Trophoblast cell (in vitro differentiated cells and primary cell): ENCODE measurements at regions not wholly inside any gene's neighbourhood (a gene's known extent, or its start where the extent isn't known, plus 50 kb on each side); places are given as distances from the start of the nearest gene placed in this dataset.

Experiments
- DNase-seq, 2 donors: peaks; one replicate each; pipeline ENCODE4 v3.0.0-alpha.2; 2016
- H2AFZ ChIP-seq: 2 replicates; pipeline ENCODE4 v1.6.1; 2013; ENCODE audit warnings: low read length, moderate library complexity, mild to moderate bottlenecking; ENCODE audit not compliant: insufficient read depth, poor library complexity
- H2AK5ac ChIP-seq: 2 replicates; pipeline ENCODE4 v1.6.1; 2013; ENCODE audit warnings: mild to moderate bottlenecking, low read length
- H2BK120ac ChIP-seq: 2 replicates; pipeline ENCODE4 v1.6.1; 2013; ENCODE audit warnings: low read length, mild to moderate bottlenecking, moderate library complexity; ENCODE audit not compliant: insufficient read depth, poor library complexity
- H2BK12ac ChIP-seq: 2 replicates; pipeline ENCODE4 v1.6.1; 2013; ENCODE audit warnings: mild to moderate bottlenecking, low read length, moderate library complexity
- H2BK5ac ChIP-seq: 2 replicates; pipeline ENCODE4 v1.6.1; 2013; ENCODE audit warnings: low read length, low read depth, moderate library complexity, mild to moderate bottlenecking; ENCODE audit not compliant: poor library complexity
- H3K14ac ChIP-seq: 2 replicates; pipeline ENCODE4 v1.6.1; 2013; ENCODE audit warnings: mild to moderate bottlenecking, low read length
- H3K18ac ChIP-seq: 2 replicates; pipeline ENCODE4 v1.6.1; 2013; ENCODE audit warnings: mild to moderate bottlenecking, low read length
- H3K23ac ChIP-seq: 2 replicates; pipeline ENCODE4 v1.6.1; 2013; ENCODE audit warnings: low read length
- H3K27ac ChIP-seq: 2 replicates; pipeline ENCODE4 v1.5.1; 2013; ENCODE audit warnings: low read depth, mild to moderate bottlenecking, inconsistent platforms, low read length, moderate library complexity
- H3K27me3 ChIP-seq: 2 replicates; pipeline ENCODE4 v1.6.1; 2013; ENCODE audit warnings: inconsistent platforms, mild to moderate bottlenecking, low read length, moderate library complexity; ENCODE audit not compliant: insufficient read depth
- H3K36me3 ChIP-seq, 2 experiments: 1 replicate in 1 of 2; 2 replicates in 1 of 2; pipeline ENCODE4 v1.6.1; 2013; ENCODE audit warnings: low read length in 2 of 2, mild to moderate bottlenecking in 2 of 2, moderate library complexity in 1 of 2; ENCODE audit not compliant: insufficient read depth in 2 of 2, control insufficient read depth in 1 of 2
- H3K4ac ChIP-seq: 2 replicates; pipeline ENCODE4 v1.6.1; 2013; ENCODE audit warnings: low read depth, mild to moderate bottlenecking, low read length, moderate library complexity
- H3K4me1 ChIP-seq, 2 experiments: 1 replicate in 1 of 2; 2 replicates in 1 of 2; pipeline ENCODE4 v1.6.1; 2013; ENCODE audit warnings: low read length in 2 of 2, mild to moderate bottlenecking in 2 of 2, moderate library complexity in 1 of 2; ENCODE audit not compliant: insufficient read depth in 2 of 2, control insufficient read depth in 1 of 2
- H3K4me2 ChIP-seq: 2 replicates; pipeline ENCODE4 v1.6.1; 2013; ENCODE audit warnings: inconsistent platforms, mild to moderate bottlenecking, low read length, moderate library complexity
- H3K4me3 ChIP-seq: 2 replicates; pipeline ENCODE4 v1.5.1; 2013; ENCODE audit warnings: mild to moderate bottlenecking, low read depth, low read length, inconsistent platforms
- H3K79me1 ChIP-seq: one replicate; pipeline ENCODE4 v1.6.1; 2013; ENCODE audit warnings: low read length
- H3K79me2 ChIP-seq: 2 replicates; pipeline ENCODE4 v1.6.1; 2013; ENCODE audit warnings: low read length, mild to moderate bottlenecking; ENCODE audit not compliant: control insufficient read depth, insufficient read depth, poor library complexity
- H3K9ac ChIP-seq: 2 replicates; pipeline ENCODE4 v1.6.1; 2013; ENCODE audit warnings: mild to moderate bottlenecking, low read length
- H3K9me3 ChIP-seq: 2 replicates; pipeline ENCODE4 v1.6.1; 2013; ENCODE audit warnings: low read depth, mild to moderate bottlenecking, control low read depth, inconsistent platforms, low read length; ENCODE audit not compliant: insufficient read depth
- H4K12ac ChIP-seq: 2 replicates; pipeline ENCODE4 v1.6.1; 2013; ENCODE audit warnings: low read depth, mild to moderate bottlenecking, low read length, moderate library complexity
- H4K8ac ChIP-seq: 2 replicates; pipeline ENCODE4 v1.6.1; 2013; ENCODE audit warnings: low read depth, mild to moderate bottlenecking, low read length, moderate library complexity
- H4K91ac ChIP-seq: one replicate; pipeline ENCODE4 v1.6.1; 2013; ENCODE audit warnings: low read depth, mild to moderate bottlenecking, low read length, moderate library complexity
- WGBS: extraction: QIAGEN DNeasy Blood & Tissue Kit; methylation state at CpG from one replicate; pipeline ENCODE4 v1.1.7; 2013; ENCODE audit warnings: missing lambda C conversion rate; ENCODE audit not compliant: insufficient read length, insufficient coverage; ENCODE audit errors: extremely low coverage; 5-methylcytosine and 5-hydroxymethylcytosine counted together

GRCh38 chr16:51629576-51629975, 478.5 kb upstream of the SALL1 start:
- Histone ChIP-seq H3K4me3 (no peak overlapping the region), H3K27me3 (no peaks in the 10 kb centered on the region), H2BK120ac (no peak overlapping the region), H3K27ac (no peak overlapping the region), H3K36me3 (no peaks in the 10 kb centered on the region), H2BK5ac (no peak overlapping the region), H3K14ac (no peak overlapping the region), H3K4me2 (no peak overlapping the region), H3K4ac (no peak overlapping the region), H3K18ac (no peak overlapping the region), H3K9ac (no peak overlapping the region), H4K8ac (no peak overlapping the region), H2AFZ (no peak overlapping the region), H4K91ac (no peak overlapping the region), H3K79me2 (no peaks in the 10 kb centered on the region), H3K79me1 (no peaks in the 10 kb centered on the region), H3K4me1 (no peaks in the 10 kb centered on the region), H2BK12ac (no peak overlapping the region), H2AK5ac (no peak overlapping the region), H3K9me3 (peaks cover 1% of the 10 kb centered on the region), H4K12ac (no peak overlapping the region), H3K23ac (no peak overlapping the region)
- no CpG with 5 or more reads among the region's 3 CpGs for WGBS
- no peak for DNase-seq

- Histone ChIP-seq H3K9ac (no peak overlapping the region), H3K4me1 (no peaks in the 10 kb centered on the region), H3K14ac (no peak overlapping the region), H3K36me3 (no peaks in the 10 kb centered on the region), H3K4me3 (no peak overlapping the region), H4K12ac (no peak overlapping the region), H3K27ac (no peak overlapping the region), H2BK5ac (no peak overlapping the region), H3K4ac (no peak overlapping the region), H3K23ac (no peak overlapping the region), H3K27me3 (no peaks in the 10 kb centered on the region), H3K9me3 (peaks cover 1% of the 10 kb centered on the region), H3K79me1 (no peaks in the 10 kb centered on the region), H3K79me2 (no peaks in the 10 kb centered on the region), H4K8ac (no peak overlapping the region), H4K91ac (no peak overlapping the region), H2AFZ (no peak overlapping the region), H2BK120ac (no peak overlapping the region), H3K18ac (no peak overlapping the region), H2AK5ac (no peak overlapping the region), H2BK12ac (no peak overlapping the region), H3K4me2 (no peak overlapping the region)
- whole genome bisulfite sequencing, result no CpG with 5 or more reads among the region's 7 CpGs
- DNase-seq, result no peak
Measured at GRCh38 chr16:51624080-51624775, 473.2 kb upstream of the SALL1 start.

- no peak for DNase-seq
- Histone ChIP-seq H3K18ac (no peak overlapping the region), H3K4me1 (no peaks in the 10 kb centered on the region), H3K27ac (no peak overlapping the region), H3K27me3 (no peaks in the 10 kb centered on the region), H2BK5ac (no peak overlapping the region), H3K79me1 (no peaks in the 10 kb centered on the region), H2AK5ac (no peak overlapping the region), H4K91ac (no peak overlapping the region), H3K4me2 (no peak overlapping the region), H3K9me3 (peaks cover under 1% of the 10 kb centered on the region), H2BK12ac (no peak overlapping the region), H3K4ac (no peak overlapping the region), H3K36me3 (no peaks in the 10 kb centered on the region), H4K12ac (no peak overlapping the region), H3K79me2 (no peaks in the 10 kb centered on the region), H3K23ac (no peak overlapping the region), H3K4me3 (no peak overlapping the region), H2AFZ (no peak overlapping the region), H4K8ac (no peak overlapping the region), H3K9ac (no peak overlapping the region), H3K14ac (no peak overlapping the region), H2BK120ac (no peak overlapping the region)
- WGBS, result no CpG with 5 or more reads among the region's 1 CpG
Measured at GRCh38 chr16:51621610-51622009, 470.5 kb upstream of the SALL1 start.

GRCh38 chr16:51615141-51615540, 464.1 kb upstream of the SALL1 start:
- H3K18ac ChIP-seq, result no peak overlapping the region

More at GRCh38 chr16:51615141-51615540, 464.1 kb upstream of the SALL1 start:
- no peak overlapping the region for H2BK120ac ChIP-seq
- H3K4me2 ChIP-seq, result no peak overlapping the region
- H2BK5ac ChIP-seq, result no peak overlapping the region
- H3K23ac ChIP-seq, result no peak overlapping the region
- H3K79me2 ChIP-seq, result no peaks in the 10 kb centered on the region
- no peak overlapping the region for H2BK12ac ChIP-seq
- H3K14ac ChIP-seq, result no peak overlapping the region
- no peak overlapping the region for H3K4ac ChIP-seq
- no peak overlapping the region for H4K8ac ChIP-seq
- no peaks in the 10 kb centered on the region for H3K27me3 ChIP-seq
- no peak overlapping the region for H2AFZ ChIP-seq
- no peaks in the 10 kb centered on the region for H3K79me1 ChIP-seq
- no peak overlapping the region for H3K4me3 ChIP-seq
- no peaks in the 10 kb centered on the region for H3K36me3 ChIP-seq
- H2AK5ac ChIP-seq, result no peak overlapping the region
- H3K9me3 ChIP-seq, result no peaks in the 10 kb centered on the region
- H3K4me1 ChIP-seq, result no peaks in the 10 kb centered on the region
- no peak overlapping the region for H4K12ac ChIP-seq
- no peak overlapping the region for H3K27ac ChIP-seq
- DNase-seq, result no peak
- no CpG with 5 or more reads among the region's 4 CpGs for WGBS
- no peak overlapping the region for H3K9ac ChIP-seq
- H4K91ac ChIP-seq, result no peak overlapping the region
